HEK293 (cell line): ENCODE measurements at regions not wholly inside any gene's neighbourhood (a gene's known extent, or its start where the extent isn't known, plus 50 kb on each side); places are given as distances from the start of the nearest gene placed in this dataset.

ENCODE experiments used
- CTCF ChIA-PET: fragments of 350-600 bp; formaldehyde crosslinking; extraction: SDS; loops from one replicate; lab custom pipeline; 2021; ENCODE audit warnings: antibody characterized with exemption; lab: Yijun Ruan, JAX
- POLR2A ChIA-PET: fragments of 300-600 bp; formaldehyde crosslinking; extraction: SDS; loops from one replicate; lab custom pipeline; 2020; ENCODE audit warnings: antibody characterized with exemption, inconsistent platforms; lab: Yijun Ruan, JAX
- H3K27ac ChIP-seq: fragments of 200-500 bp; sonication (Bioruptor generic); 2 replicates; pipeline ENCODE4 v1.5.1; 2014; ENCODE audit warnings: low read depth, low read length, control low read depth, inconsistent platforms; ENCODE audit errors: extremely low read depth
- H3K36me3 ChIP-seq, 2 experiments: fragments of 200-500 bp in 1 of 2; sonication (Bioruptor generic) in 1 of 2; 1 replicate in 1 of 2; 2 replicates in 1 of 2; pipeline ENCODE4 v1.5.1; 2014 to 2017; ENCODE audit warnings: inconsistent platforms in 2 of 2, low read length in 2 of 2; ENCODE audit not compliant: control insufficient read depth in 2 of 2, insufficient read depth in 1 of 2
- H3K4me1 ChIP-seq: fragments of 200-500 bp; sonication (Bioruptor generic); 2 replicates; pipeline ENCODE4 v1.5.1; 2014; ENCODE audit warnings: mild to moderate bottlenecking, low read length, inconsistent platforms; ENCODE audit not compliant: control insufficient read depth, insufficient read depth
- H3K4me3 ChIP-seq: 2 replicates; pipeline ENCODE4 v1.5.1; 2011; ENCODE audit warnings: low read depth, mild to moderate bottlenecking, control low read depth, low read length, moderate library complexity
- H3K9me3 ChIP-seq: fragments of 200-500 bp; sonication (Bioruptor generic); 2 replicates; pipeline ENCODE4 v1.5.1; 2014; ENCODE audit warnings: low read depth, low read length, inconsistent platforms; ENCODE audit not compliant: control insufficient read depth, insufficient read depth
- BCL11A ChIP-seq: fragments of 450-650 bp; formaldehyde crosslinking; IDR thresholded peaks from 2 replicates; pipeline ENCODE4 v1.5.1; 2016; ENCODE audit warnings: low read depth, missing biosample characterization, missing genetic modification characterization
- EGR2 ChIP-seq: fragments of 450-650 bp; formaldehyde crosslinking; IDR thresholded peaks from 2 replicates; pipeline ENCODE4 v1.5.1; 2016; ENCODE audit warnings: low read depth, missing biosample characterization, missing genetic modification characterization
- GLIS1 ChIP-seq: fragments of 450-650 bp; formaldehyde crosslinking; IDR thresholded peaks from 2 replicates; pipeline ENCODE4 v1.5.1; 2016; ENCODE audit warnings: missing biosample characterization, missing genetic modification characterization
- MEIS1 ChIP-seq: sonication (generic); formaldehyde crosslinking; IDR thresholded peaks from 2 replicates; pipeline ENCODE4 v1.8.1; 2022; ENCODE audit warnings: missing genetic modification reagents, mild to moderate bottlenecking, borderline replicate concordance
- TRIM28 ChIP-seq: IDR thresholded peaks from 2 replicates; pipeline ENCODE4 v1.6.1; 2011; ENCODE audit warnings: low read length, control low read depth, borderline replicate concordance
- ZNF10 ChIP-seq: fragments of 450-650 bp; formaldehyde crosslinking; IDR thresholded peaks from 2 replicates; pipeline ENCODE4 v1.5.1; 2017; ENCODE audit warnings: missing biosample characterization, missing genetic modification characterization
- ZNF221 ChIP-seq: fragments of 450-650 bp; formaldehyde crosslinking; IDR thresholded peaks from 2 replicates; pipeline ENCODE4 v1.5.1; 2017; ENCODE audit warnings: missing biosample characterization, missing genetic modification characterization, borderline replicate concordance
- ZNF558 ChIP-seq: fragments of 450-650 bp; formaldehyde crosslinking; IDR thresholded peaks from 2 replicates; pipeline ENCODE4 v1.5.1; 2016; ENCODE audit warnings: missing biosample characterization, missing genetic modification characterization
- ZNF585B ChIP-seq: fragments of 450-650 bp; formaldehyde crosslinking; IDR thresholded peaks from 2 replicates; pipeline ENCODE4 v1.5.1; 2016; ENCODE audit warnings: missing biosample characterization, missing genetic modification characterization
- ZNF600 ChIP-seq: fragments of 450-650 bp; formaldehyde crosslinking; IDR thresholded peaks from 2 replicates; pipeline ENCODE4 v1.5.1; 2016; ENCODE audit warnings: missing biosample characterization, missing genetic modification characterization
- ZNF658 ChIP-seq: fragments of 450-650 bp; formaldehyde crosslinking; IDR thresholded peaks from 2 replicates; pipeline ENCODE4; 2016; ENCODE audit warnings: missing biosample characterization, missing genetic modification characterization
- ZNF768 ChIP-seq: fragments of 450-650 bp; formaldehyde crosslinking; IDR thresholded peaks from 2 replicates; pipeline ENCODE4 v1.5.1; 2018; ENCODE audit warnings: missing biosample characterization, mild to moderate bottlenecking, missing genetic modification characterization
- TF ChIP-seq, protein P1 (sequence below): fragments of 450-650 bp; formaldehyde crosslinking; IDR thresholded peaks from 2 replicates; pipeline ENCODE4 v1.5.1; 2016; ENCODE audit warnings: missing biosample characterization, missing genetic modification characterization, borderline replicate concordance
- TF ChIP-seq, protein P2 (sequence below): fragments of 450-650 bp; formaldehyde crosslinking; conservative IDR thresholded peaks from 2 replicates; pipeline ENCODE4 v1.5.1; 2016; ENCODE audit warnings: low read depth, missing biosample characterization, missing genetic modification characterization

DNA sequence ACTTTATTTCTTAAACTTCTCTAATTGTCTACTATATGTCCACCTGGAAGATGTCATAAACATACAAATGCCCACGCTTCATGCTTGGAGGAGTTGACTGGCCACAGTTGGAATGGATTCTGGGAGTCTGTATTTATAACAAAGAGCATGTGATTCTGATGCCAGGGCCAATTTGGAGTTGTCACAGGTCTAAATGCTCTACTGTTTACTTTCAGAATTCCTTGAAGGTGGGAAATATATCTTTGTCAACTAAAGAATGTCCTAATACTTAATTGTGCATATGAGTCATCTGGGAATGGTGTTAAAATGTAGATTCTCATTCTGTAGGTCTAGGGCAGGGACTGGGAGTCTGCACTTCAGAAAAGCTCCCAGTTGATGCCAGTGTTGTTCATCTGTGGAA, 196.1 kb downstream of the ANXA1 start:
- TF ChIP-seq GLIS1 (no peak), TRIM28 (no peak), ZNF585B (tag by site-specific recombination) (no peak), BCL11A (tag by site-specific recombination) (no peak), ZNF600 (tag by site-specific recombination) (no peak), ZNF10 (tag by site-specific recombination) (no peak)
- ChIA-PET CTCF (no interaction called here), POLR2A (no interaction called here)
- H3K27ac ChIP-seq = no peak overlapping the region
- no peaks in the 10 kb centered on the region for H3K9me3 ChIP-seq
- no peaks in the 10 kb centered on the region for H3K36me3 ChIP-seq
- H3K4me3 ChIP-seq = no peak overlapping the region
- H3K4me1 ChIP-seq = no peaks in the 10 kb centered on the region

DNA sequence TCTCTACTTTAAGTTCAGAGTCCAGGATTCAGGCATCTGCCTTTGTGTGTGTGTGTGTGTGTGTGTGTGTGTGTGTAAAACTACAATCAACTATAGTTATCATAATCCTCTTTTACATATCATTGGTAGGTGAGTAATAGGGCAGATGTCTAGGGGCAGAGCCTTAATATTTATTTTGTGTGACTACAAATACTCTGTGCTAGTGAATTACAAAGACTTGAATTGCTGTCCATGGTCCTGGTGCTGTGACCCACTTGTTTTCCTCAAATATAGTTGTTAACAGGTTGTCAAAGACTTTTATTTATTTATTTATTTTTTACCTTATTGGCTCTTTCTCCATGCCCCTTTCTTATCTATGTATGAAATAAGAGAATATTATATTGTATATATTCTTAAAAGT, 196.8 kb downstream of the ANXA1 start:
- no peak overlapping the region for H3K4me3 ChIP-seq
- CTCF ChIA-PET = interaction anchor here (0.7 kb wide), 1 partner anchor 1199 kb away, joined by 4 read pairs; no protein-coding TSS in a partner anchor
- H3K27ac ChIP-seq = no peak overlapping the region
- POLR2A ChIA-PET = no interaction called here
- no peaks in the 10 kb centered on the region for H3K9me3 ChIP-seq
- H3K36me3 ChIP-seq = no peaks in the 10 kb centered on the region
- H3K4me1 ChIP-seq = no peaks in the 10 kb centered on the region
- TF ChIP-seq MEIS1 (CRISPR knock-in tag) = no peak
- no peak for TF ChIP-seq ZNF221 (tag by site-specific recombination)

DNA sequence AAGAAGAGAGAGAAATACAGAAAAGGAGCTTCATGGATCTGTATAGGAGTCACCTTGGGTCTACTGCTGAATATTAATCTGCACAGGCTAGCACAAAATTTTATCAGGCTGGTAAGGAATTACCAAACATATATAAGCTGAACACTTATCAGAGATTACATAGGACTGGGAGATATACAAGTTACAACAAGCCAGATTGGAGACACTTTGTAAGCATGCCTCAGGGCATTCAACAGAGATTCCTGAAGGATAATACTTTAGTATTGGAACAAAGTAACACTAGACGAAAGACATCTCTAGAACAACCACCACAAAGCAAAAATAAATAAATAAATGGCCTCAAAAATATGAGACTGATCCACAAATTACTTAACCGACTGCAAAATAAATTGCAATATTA, 197.8 kb downstream of the ANXA1 start:
- CTCF ChIA-PET = interaction anchor here (0.6 kb wide), 1 partner anchor 163 kb away, joined by 3 read pairs; no protein-coding TSS in a partner anchor
- no peaks in the 10 kb centered on the region for H3K36me3 ChIP-seq
- no peak overlapping the region for H3K4me3 ChIP-seq
- no peaks in the 10 kb centered on the region for H3K4me1 ChIP-seq
- no peak overlapping the region for H3K27ac ChIP-seq
- POLR2A ChIA-PET = no interaction called here
- H3K9me3 ChIP-seq = no peaks in the 10 kb centered on the region
- no peak for TF ChIP-seq ZNF768
- no peak for TF ChIP-seq ZNF658 (tag by site-specific recombination)
- TF ChIP-seq, protein P1, sequence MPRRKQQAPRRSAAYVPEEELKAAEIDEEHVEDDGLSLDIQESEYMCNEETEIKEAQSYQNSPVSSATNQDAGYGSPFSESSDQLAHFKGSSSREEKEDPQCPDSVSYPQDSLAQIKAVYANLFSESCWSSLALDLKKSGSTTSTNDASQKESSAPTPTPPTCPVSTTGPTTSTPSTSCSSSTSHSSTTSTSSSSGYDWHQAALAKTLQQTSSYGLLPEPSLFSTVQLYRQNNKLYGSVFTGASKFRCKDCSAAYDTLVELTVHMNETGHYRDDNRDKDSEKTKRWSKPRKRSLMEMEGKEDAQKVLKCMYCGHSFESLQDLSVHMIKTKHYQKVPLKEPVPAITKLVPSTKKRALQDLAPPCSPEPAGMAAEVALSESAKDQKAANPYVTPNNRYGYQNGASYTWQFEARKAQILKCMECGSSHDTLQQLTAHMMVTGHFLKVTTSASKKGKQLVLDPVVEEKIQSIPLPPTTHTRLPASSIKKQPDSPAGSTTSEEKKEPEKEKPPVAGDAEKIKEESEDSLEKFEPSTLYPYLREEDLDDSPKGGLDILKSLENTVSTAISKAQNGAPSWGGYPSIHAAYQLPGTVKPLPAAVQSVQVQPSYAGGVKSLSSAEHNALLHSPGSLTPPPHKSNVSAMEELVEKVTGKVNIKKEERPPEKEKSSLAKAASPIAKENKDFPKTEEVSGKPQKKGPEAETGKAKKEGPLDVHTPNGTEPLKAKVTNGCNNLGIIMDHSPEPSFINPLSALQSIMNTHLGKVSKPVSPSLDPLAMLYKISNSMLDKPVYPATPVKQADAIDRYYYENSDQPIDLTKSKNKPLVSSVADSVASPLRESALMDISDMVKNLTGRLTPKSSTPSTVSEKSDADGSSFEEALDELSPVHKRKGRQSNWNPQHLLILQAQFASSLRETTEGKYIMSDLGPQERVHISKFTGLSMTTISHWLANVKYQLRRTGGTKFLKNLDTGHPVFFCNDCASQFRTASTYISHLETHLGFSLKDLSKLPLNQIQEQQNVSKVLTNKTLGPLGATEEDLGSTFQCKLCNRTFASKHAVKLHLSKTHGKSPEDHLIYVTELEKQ = no peak
- no peak for TF ChIP-seq ZNF558
- no peak for TF ChIP-seq EGR2 (tag by site-specific recombination)

DNA sequence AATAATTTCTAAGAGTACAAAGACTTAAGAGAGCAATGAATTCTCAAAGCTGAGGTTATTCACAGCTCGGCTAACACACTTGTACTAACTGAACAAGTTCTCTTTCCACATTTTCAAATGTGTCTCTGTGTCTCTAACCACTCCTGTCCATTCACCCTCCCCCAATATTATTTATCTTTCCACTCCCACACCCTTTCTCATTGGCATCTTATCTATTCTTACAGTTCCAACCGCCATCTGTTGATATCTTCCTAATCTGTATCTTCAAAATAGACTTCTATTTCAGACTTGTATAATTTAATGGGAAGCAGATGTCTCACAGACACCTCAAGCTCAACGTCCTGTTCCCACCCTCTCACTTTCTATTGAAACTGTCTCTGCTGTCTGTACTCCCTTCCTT, 205.9 kb downstream of the ANXA1 start:
- CTCF ChIA-PET = no interaction called here

More for the DNA sequence above, 205.9 kb downstream of the ANXA1 start:
- POLR2A ChIA-PET = no interaction called here
- no peak overlapping the region for H3K4me3 ChIP-seq
- no peaks in the 10 kb centered on the region for H3K4me1 ChIP-seq
- no peaks in the 10 kb centered on the region for H3K9me3 ChIP-seq
- H3K27ac ChIP-seq = no peak overlapping the region
- TF ChIP-seq, protein P2, sequence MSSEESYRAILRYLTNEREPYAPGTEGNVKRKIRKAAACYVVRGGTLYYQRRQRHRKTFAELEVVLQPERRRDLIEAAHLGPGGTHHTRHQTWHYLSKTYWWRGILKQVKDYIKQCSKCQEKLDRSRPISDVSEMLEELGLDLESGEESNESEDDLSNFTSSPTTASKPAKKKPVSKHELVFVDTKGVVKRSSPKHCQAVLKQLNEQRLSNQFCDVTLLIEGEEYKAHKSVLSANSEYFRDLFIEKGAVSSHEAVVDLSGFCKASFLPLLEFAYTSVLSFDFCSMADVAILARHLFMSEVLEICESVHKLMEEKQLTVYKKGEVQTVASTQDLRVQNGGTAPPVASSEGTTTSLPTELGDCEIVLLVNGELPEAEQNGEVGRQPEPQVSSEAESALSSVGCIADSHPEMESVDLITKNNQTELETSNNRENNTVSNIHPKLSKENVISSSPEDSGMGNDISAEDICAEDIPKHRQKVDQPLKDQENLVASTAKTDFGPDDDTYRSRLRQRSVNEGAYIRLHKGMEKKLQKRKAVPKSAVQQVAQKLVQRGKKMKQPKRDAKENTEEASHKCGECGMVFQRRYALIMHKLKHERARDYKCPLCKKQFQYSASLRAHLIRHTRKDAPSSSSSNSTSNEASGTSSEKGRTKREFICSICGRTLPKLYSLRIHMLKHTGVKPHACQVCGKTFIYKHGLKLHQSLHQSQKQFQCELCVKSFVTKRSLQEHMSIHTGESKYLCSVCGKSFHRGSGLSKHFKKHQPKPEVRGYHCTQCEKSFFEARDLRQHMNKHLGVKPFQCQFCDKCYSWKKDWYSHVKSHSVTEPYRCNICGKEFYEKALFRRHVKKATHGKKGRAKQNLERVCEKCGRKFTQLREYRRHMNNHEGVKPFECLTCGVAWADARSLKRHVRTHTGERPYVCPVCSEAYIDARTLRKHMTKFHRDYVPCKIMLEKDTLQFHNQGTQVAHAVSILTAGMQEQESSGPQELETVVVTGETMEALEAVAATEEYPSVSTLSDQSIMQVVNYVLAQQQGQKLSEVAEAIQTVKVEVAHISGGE (tag by site-specific recombination) = no peak
- no peaks in the 10 kb centered on the region for H3K36me3 ChIP-seq
